ENCODE measurements at regions not wholly inside any gene's neighbourhood (a gene's known extent, or its start where the extent isn't known, plus 50 kb on each side); places are given as distances from the start of the nearest gene placed in this dataset.
"Not testable (repeated sequence)": the region's sequence is repeated elsewhere in the genome, so short reads cannot be mapped to it uniquely, and the experiment has no call there.

DNA sequence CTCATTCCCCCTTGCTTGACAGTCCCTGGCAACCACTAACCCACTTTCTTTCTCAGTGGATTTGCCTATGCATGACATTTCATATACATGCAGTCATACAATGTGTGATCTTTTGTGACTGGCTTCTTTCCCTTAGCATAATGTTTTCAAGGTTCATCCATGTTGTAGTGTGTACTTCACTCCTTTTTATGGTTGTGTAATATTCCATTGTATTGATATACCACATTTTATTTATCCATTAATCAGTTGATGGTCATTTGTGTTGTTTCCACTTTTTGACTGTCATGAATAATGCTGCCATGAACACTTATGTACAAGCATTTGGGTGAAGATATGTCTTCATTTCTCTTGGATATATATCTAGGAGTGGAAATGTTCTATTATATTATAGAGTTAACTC, 127.7 kb upstream of the GRIK3 start:
- no peak for DNase-seq

DNA sequence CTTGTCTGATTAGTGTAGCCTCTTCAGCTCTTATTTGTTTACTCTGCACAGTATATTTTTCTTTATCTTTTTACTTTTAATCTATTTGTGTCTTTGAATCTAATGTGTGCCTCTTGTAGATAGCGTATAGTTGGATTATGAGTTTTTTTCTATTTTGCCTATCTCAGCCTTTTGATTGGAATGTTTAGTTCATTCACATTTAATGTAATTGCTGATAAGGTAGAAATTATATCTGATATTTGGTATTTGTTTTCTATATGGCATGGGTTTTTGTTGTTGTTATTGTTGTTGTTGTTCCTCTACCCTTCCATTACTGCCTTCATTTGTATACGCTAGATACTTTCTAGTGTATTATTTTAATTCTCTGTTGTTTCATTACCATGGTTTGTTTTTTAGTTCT, 131.7 kb upstream of the GRIK3 start:
- no peak for ATAC-seq
- no peak for DNase-seq

More for the DNA sequence above, 127.7 kb upstream of the GRIK3 start:
- no peak for ATAC-seq

DNA sequence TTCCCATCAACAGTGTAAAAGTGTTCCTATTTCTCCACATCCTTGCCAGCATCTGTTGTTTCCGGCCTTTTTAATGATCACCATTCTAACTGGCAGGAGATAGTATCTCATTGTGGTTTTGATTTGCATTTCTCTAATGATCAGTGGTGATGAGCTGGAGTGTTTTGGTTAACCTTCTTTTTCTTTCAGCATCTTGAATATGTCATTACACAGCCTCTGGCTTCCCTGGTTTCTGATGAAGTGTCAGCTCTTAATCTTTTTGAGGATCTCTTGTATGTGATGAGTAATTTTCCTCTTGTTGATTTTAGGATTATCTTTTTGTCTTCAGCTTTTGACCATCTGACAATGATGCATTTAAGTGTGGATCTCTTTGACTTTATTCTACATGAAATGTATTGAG, 133.2 kb upstream of the GRIK3 start:
- DNase-seq, result no peak
- ATAC-seq, result no peak

DNA sequence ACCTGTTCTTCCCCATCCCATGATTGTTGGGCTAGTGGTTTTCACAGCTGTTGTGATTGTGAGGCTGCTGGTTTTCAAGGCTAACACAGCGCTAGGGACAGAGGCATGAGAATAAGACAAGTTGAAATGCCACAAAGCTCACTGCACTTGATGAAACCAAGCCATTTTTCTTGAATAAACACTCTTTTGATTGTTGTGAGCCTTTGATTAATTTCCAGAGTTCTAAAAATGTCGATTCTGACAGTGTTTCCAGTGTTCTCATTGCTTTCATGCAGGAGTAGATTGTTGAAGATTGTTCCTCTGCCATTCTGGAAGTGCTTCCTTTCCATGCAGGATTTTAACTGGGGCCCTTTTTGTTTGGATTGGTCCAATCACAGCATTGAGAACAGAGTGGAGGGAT, 134.9 kb upstream of the GRIK3 start:
- ATAC-seq (no peak), DNase-seq (no peak)

DNA sequence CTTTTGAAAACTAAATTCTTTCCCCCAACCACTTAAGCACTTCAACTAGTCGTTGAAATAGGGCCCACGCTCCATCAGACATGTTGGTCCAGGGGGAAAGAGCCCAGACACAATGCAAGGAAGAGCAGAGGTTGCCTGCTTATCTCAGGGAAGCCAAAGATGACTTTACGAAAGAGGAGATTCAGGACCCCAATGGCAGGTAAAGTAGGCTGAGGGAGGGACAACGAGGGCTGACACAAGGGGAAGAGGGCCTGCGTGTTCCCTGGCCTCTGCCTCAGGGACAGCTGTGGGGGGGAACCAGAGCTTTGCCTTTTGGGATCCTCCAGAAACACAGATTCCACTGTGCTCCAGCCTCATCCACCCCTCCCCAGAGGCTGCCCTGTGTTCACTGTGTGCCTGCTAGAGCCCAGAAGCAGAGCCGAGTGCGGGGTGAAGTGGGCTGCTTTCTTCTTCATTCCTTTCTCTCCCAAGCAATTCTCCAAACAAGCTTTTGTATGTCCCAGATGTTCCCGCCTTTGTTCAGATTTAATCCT, 135.5 kb upstream of the GRIK3 start:
- ATAC-seq, result no peak
- no peak for DNase-seq

DNA sequence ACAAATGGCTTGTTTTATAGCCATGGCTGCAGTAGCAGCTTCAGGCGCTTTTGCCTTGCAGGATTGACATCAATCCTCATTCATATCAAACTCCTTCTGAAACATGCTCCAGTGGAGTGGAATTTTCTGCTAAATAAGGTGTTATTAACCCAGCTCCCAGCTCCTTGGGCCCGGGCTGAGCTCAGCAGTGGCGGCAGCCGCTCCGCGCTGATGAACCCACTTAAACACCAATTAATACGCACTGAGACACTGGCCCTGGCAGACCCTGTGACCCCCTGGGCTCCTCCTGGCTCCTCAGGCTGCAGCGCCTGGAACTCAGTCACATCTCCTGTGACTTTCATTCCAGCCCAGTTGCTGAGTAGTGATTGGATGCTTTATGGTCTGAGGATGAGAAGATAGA, 137.4 kb upstream of the GRIK3 start:
- ATAC-seq, result no peak
- DNase-seq, result no peak

DNA sequence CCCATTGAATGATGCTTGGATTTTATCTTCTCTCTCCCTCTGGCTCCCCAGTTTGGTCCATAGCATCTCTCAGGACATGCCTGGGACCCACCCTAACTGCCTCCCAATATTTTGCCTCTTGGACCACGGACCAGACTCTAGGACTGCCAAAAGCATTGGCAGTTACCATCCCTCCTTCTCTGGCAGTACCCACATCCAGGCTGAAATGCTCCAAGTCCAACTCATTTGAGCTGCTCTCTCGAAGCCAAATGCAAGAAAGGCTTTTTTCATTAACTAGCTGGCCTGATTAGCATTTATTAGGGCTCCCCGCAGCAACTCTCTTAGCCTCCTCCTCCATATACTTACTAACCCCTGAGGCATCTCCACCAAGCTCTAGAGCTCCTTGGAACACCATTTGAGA, 140.0 kb upstream of the GRIK3 start:
- DNase-seq, result no peak
- no peak for ATAC-seq

DNA sequence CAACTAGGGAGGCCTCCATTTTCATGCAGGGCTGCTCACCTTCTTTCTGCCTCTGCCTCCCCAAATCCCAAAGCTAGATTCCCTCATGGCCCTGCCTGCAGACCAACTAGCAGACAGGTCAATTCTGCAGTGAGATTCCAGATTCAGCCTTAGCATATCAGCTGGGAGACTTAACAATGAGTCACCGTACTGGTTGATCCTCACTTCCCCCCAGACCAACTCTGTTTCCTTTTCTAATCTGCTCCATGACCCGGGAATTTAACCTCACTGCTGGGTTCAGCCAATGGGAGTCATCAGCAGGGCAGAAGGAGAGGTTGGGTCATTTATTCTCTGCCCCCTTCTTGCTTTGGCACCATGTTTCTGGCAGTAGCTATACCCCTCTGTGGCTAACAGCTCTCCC, 140.6 kb upstream of the GRIK3 start:
- DNase-seq (no peak), ATAC-seq (no peak)

DNA sequence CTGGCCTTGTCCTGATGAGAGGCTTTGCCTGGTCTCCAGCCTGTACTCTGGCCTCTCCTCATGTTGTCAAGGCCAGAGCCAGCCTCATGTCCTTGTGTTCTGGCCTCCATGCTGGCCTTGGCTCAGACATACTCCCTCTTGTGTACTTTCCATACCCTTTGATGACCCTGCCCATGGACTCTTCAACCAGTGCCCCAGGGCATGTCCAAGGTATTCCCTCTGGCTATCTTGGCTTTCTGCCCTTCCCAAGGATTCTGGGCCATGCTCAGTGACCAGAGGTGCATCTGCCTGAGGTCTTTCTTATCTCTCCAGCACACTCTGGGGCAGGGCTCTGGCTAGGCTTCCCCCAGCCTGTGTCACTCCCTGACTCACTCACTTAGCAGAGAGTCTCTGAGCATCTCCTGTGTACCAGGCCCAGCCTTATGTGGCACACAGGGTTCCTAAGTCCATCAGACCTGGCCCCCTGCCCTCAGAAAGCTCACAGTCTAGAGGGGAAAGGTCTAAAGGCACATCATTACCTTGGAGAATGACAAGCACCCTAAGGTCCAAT, 141.4 kb upstream of the GRIK3 start:
- DNase-seq, result no peak
- no peak for ATAC-seq

DNA sequence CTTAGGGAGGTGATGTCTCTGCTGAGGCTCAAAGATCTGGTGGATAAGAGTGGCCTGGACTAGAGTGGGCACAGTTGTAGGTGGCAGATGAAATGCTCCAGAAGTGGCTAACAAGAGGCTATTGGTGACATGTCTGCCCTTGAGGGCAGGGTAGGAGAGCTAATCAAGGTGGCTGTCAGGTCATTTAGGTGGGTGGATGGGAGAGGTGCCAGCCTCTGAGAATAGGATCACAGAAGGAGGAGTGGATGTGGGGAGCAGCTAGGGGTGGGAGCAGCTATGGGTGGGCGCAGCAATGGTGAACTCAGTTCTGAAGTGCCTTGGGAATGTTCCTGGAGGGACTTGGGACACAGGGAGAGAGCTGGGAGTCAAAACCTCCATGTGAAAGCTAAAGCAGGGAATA, 142.0 kb upstream of the GRIK3 start:
- ATAC-seq (no peak), DNase-seq (no peak)

DNA sequence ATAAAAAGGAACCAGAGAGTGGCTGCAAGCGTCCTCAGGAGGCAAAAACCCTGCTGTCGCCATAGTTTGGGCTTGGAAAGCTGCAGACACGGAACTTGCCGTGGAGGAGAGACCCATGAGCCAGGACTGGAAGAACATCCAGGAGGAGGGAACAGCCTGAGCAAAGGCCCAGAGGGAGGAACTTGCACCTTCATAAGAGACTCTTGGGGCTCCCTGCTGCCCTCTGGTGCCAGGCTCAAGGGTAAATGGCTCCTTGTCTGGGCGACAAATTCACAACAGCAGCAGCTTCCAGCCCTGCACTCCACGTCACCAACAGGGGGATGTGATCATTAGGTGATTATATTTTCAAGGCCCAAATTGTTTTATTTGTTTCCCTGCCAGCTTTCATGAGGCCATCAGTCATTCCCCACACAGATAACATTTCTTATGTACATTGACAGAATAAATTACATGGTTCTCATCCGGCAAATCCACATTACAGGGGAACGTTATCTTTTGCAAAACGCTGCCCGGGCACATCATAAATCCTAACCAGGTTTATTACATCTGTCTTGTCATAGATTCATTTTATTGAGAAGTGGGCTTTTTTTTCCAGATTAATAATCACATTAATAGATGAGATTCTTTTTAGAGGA, 143.0 kb upstream of the GRIK3 start:
- peak; percentile 6 for DNase-seq
- ATAC-seq, result no peak

DNA sequence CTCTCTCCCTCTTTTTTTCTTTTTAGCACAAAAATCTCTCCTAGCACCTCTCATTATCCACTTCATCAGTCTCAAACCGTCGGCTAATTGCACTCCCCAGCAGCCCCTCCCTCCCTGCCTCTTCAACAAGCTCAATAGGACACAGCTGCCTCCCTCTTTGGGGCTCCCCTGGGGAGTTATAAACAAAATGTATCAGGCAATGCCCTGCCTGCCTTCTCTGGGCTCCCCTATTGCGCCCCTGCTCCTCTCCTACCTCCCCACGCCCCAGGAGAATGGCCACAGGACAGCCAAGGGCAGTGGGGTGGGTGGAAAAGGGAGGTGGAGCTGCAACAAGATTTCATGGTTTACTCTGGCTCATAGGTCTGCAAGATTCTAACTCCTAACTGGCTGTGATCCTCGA, 147.1 kb upstream of the GRIK3 start:
- DNase-seq (no peak), ATAC-seq (no peak)

DNA sequence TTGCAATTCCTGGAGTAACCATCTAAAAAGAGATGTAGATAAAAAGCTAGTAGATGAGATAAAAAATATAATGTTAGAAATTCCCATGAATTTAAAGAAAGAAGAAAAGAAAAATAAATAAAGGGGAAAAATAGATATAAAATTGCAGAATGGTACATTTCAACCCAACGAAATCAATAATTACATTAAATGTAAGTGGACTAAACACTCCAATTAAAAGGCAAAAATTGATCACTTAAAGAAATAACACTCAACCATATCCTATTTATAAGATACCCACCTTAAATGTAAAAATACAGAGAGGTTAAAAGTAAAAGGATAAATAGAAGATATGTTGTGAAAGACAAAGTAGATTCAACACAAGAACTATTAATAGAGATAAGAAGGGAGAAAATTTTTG, 150.5 kb upstream of the GRIK3 start:
- no peak for ATAC-seq

DNA sequence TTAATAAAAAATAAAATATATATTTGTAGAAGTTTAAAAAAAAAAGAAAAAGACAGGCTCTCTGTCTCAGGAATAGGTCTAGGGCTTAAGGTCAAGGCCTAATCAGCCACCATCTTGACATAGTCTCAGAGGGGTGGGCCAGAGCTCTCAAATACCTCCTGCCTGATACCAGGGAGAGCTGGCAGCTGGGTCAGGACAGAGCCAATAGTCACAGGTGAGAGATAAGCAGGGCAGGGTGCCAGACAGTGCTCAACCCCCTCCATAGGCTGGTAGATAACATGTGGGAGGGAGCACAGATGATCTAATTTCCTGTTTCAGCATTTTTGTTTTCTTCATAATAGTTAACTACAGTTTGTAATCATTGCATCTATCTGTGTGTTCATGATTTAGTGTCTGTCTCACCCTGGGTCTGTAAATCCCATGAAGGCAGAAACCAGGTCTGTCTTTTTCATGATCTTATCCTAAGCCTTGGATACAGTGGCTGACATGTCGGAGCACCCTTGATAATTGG, 152.0 kb upstream of the GRIK3 start:
- no peak for DNase-seq
- ATAC-seq, result no peak

More for the DNA sequence above, 150.5 kb upstream of the GRIK3 start:
- DNase-seq, result no peak

DNA sequence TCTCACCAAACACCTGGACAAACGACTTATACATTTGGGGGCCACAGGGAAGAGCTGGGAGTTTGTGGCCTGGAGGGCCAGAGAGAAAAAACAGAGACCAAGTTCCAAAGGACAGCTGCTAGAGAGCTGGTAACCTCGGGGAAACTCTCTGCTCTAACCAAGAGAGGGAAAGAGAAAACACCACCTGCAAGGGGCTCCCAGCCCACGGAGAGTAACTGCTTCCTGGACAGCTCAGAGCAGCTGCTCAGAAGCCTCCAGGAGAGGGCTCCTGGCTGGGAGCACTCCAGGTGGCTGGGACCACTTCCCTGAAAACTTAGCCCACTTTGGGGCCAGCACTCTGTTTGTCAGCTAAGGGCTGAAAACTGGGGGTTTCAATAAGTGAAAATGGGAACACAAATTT, 154.8 kb upstream of the GRIK3 start:
- DNase-seq, result no peak
- no peak for ATAC-seq

DNA sequence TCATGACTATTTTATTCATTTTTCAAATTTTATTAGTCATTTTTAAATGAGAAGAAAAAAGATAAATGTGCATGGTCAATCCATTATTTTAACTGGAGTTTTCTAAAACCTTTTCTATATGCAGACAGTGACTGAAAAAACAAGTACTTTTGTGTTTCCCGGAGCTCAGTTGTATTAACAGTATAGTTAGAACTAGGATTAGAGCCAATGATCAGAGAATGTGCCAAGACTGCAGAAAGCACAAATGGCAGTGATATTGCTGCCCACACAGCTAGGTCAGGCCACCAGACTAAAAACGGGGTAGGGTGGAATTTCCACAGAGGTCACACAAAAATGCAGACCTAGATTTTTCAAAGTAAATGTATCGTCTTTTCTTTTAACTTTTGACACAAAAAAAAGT, 163.1 kb upstream of the GRIK3 start:
- no peak for DNase-seq
- ATAC-seq, result no peak

DNA sequence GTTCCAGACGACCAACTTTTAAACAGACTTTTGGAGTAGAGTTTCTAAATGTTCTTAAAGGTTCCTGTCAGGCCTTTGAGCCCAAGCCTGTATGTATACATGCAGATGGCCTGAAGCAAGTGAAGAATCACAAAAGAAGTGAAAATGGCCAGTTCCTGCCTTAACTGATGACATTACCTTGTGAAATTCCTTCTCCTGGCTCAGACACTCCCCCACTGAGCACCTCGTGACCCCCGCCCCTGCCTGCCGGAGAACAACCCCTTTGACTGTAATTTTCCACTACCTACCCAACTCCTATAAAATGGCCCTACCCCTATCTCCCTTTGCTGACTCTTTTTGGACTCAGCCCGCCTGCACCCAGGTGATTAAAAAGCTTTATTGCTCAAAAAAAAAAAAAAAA, 180.0 kb upstream of the GRIK3 start:
- DNase-seq, ATAC-seq: not testable (repeated sequence)

DNA sequence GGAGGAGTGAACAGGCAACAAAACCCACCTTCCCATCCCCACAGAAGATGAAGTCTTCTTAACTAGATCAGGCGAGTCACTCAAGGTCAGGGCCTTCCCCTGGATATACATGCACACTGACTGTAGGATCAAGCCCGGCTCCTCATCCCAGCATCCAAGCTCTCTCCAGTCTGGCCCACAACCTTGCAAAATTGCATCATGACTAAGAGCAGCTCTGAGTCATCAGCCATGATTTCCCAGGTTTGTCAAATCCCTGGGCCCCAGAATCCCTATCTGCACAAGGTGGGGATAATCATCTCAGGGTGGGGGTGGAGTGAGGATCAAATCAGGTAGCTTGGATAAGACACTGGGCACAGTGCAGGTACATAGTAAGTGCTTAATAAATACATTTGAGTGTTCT, 199.3 kb upstream of the GRIK3 start:
- DNase-seq (no peak), ATAC-seq (no peak)

DNA sequence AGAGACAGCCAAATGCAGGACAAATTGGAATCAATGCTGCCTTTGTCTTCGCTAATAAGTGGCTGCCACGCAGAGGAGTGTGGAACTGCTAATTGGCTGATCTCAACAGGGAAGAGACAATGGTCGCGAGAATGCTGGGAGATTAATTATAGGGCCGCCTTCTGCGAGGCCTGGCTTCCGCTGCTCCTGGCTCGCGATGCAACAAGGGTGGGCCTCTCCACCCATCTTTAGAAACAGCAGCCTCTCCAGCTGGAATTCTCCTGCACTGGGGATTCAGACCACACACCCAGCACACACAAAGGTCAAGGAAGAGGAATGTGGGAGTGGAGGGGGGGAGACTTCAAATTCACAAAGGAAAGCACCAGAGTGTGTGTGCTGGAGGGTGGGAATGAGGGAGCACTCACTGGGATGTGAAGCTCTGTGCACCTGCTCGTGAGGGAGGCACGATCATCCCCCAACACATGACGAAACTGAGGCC, 200.7 kb upstream of the GRIK3 start:
- no peak for ATAC-seq
- DNase-seq, result no peak

DNA sequence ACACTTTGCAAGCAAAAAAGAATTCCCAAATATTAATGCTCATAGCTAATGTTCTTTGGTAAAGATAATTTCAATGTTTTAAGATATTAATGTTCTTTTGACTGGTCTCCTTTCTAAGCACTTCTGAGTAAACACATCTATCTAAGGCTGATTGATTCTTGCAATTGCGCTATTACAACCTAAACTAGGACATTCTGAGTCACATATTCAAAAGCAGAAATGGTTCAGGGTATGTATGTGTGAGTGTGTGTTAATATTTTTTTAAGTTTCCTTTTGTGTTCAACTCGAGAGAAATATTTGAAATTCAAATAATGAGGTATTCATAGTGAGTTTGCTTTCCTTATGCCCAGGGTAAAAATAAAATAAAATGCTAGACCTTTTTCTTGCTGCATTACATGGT, 203.6 kb upstream of the GRIK3 start:
- ATAC-seq (no peak), DNase-seq (no peak)

DNA sequence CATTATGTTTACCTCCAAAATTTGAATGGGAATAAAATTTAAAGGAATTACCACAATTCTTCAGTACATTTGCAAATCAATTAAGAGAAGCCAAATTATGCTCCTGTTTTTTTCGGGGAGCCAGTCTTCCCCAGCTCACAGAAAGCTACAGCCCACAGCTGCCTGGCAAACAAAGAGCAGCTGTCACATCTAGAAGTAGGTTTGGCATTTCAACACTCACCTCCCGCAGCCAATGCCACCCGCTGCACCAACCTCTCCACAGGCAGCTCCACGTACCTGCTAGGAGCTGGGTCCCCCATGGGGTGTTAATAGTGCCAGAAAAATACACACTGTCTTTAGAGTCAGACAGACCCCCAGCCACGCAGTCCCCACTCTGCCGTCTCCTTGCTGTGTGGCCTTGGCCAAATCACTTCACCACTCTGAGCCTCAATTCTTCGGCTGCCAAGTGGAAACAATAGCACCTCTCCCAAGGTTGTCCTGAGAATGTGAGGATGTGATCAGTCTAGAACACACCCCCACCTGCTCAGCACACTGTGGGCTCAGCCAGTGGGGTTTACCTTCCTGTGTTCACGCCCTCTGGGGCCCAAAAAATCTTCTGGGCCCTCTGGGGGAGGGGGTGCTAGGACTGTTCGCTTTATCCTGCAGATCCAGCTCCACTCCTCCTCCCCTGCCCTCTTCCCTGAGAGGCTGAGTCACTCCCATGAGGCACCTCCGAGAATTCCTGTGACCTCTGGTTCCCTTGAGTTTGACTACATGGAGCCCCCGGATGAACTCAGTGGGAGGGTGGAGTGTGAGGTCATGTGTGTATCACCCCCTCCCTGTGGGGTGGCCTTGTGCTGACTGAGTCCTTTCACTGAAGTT, 204.3 kb upstream of the GRIK3 start:
- no peak for ATAC-seq

DNA sequence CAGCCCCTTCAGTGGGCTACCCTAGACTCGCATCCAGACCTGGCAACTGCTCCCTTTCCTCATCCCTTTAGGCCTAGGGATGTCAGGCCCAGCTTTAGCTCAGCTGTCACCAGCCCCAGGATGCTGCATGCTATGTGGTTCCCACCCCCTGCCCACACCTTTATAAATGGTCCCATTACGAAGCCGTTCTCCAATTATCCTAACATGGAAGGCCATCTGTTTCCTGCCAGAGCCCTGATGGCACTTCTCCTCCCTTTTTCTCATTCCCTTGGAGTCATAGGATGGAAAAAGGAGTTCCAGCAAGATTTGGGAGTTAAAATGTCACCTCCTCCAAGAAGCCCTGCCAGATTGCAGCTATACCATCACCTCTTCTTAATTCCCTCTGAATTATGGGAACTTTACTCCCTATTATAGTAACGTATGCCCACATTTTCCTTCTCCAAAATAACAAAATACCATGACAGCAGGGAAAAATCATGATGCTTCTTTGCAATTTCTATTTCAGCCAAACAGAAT, 205.0 kb upstream of the GRIK3 start:
- DNase-seq (no peak), ATAC-seq (no peak)

More for the DNA sequence above, 204.3 kb upstream of the GRIK3 start:
- DNase-seq, result no peak

DNA sequence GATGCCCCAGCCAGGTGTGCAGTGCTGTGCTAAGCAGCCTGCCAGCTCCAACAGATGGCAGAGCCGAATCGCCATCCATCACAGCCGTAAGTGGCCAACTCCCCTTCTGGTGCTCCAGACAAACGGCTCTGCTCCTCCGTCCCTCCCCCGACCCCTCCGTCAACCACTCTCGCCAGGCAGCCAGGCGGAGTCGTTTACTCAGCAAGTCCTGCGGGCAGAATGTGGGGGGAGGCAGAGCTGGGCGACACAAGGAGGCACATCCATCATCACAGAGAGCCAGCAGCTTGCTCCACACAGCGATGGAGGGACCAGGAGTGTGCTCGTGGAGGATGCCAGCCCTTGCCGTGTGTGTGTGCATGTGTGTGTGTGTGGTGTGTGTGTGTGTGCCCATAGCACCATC, 206.6 kb upstream of the GRIK3 start:
- no peak for ATAC-seq
- no peak for DNase-seq

All from stimulated activated naive CD8-positive, alpha-beta T cell treated with anti-CD3 and anti-CD28 coated beads, Interleukin-15, Interleukin-2, amounts not matched to agents 100 U/mL and 50 U/mL, for 24 hours (primary cell).